Keratinocyte (primary cell): ENCODE measurements at regions not wholly inside any gene's neighbourhood (a gene's known extent, or its start where the extent isn't known, plus 50 kb on each side); places are given as distances from the start of the nearest gene placed in this dataset.

Experiments used
- DNase-seq: peaks from one replicate; pipeline ENCODE4 v3.0.0-alpha.2; 2011; ENCODE audit warnings: low read depth, missing footprints, low spot score
- FAIRE-seq: peaks from 2 replicates; lab custom pipeline; 2011; peaks lifted over from hg19 to GRCh38; lab: Jason Lieb, UNC
- H2AFZ ChIP-seq: 2 replicates; pipeline ENCODE4 v1.6.0; 2012; ENCODE audit warnings: low read length, control low read depth, inconsistent platforms; ENCODE audit not compliant: control insufficient read depth
- H3K27ac ChIP-seq: 2 replicates; pipeline ENCODE4 v1.5.1; 2011; ENCODE audit warnings: low read length; ENCODE audit not compliant: control insufficient read depth, insufficient read depth
- H3K27me3 ChIP-seq: 3 replicates; pipeline ENCODE4 v1.6.0; 2011; ENCODE audit warnings: low read length; ENCODE audit not compliant: control insufficient read depth, insufficient read depth; ENCODE audit errors: extremely low read depth
- H3K36me3 ChIP-seq, 2 experiments: 2 replicates in 1 of 2; 3 replicates in 1 of 2; pipeline ENCODE4 v1.5.1; 2011; ENCODE audit warnings: low read length in 2 of 2, mild to moderate bottlenecking in 1 of 2; ENCODE audit not compliant: control insufficient read depth in 2 of 2, insufficient read depth in 2 of 2; ENCODE audit errors: extremely low read depth in 1 of 2
- H3K4me1 ChIP-seq: 3 replicates; pipeline ENCODE4 v1.5.1; 2011; ENCODE audit warnings: low read length; ENCODE audit not compliant: control insufficient read depth, insufficient read depth; ENCODE audit errors: extremely low read depth
- H3K4me2 ChIP-seq: 3 replicates; pipeline ENCODE4 v1.6.0; 2011; ENCODE audit warnings: low read depth, low read length; ENCODE audit not compliant: control insufficient read depth, insufficient read depth; ENCODE audit errors: extremely low read depth
- H3K4me3 ChIP-seq, 3 experiments: fragments of 200-600 bp in 1 of 3; sonication (generic) in 1 of 3; 2 replicates in 2 of 3; 3 replicates in 1 of 3; pipeline ENCODE4 v1.5.1; 2011 to 2016; ENCODE audit warnings: low read length in 3 of 3, mild to moderate bottlenecking in 3 of 3, control low read depth in 2 of 3, inconsistent platforms in 1 of 3, low read depth in 1 of 3, mixed read lengths in 1 of 3, mixed run types in 1 of 3, moderate library complexity in 1 of 3; ENCODE audit not compliant: control insufficient read depth in 2 of 3, insufficient read depth in 2 of 3; ENCODE audit errors: extremely low read depth in 1 of 3
- H3K79me2 ChIP-seq: 2 replicates; pipeline ENCODE4 v1.6.0; 2012; ENCODE audit warnings: low read length; ENCODE audit not compliant: control insufficient read depth, insufficient read depth
- H3K9ac ChIP-seq: 3 replicates; pipeline ENCODE4 v1.6.0; 2011; ENCODE audit warnings: low read length; ENCODE audit not compliant: control insufficient read depth, insufficient read depth; ENCODE audit errors: extremely low read depth
- H3K9me1 ChIP-seq: 3 replicates; pipeline ENCODE4 v1.6.0; 2011; ENCODE audit warnings: low read length; ENCODE audit not compliant: control insufficient read depth, insufficient read depth; ENCODE audit errors: extremely low read depth
- H3K9me3 ChIP-seq: 2 replicates; pipeline ENCODE4 v1.5.1; 2012; ENCODE audit warnings: low read depth, low read length; ENCODE audit not compliant: control insufficient read depth
- H4K20me1 ChIP-seq: 3 replicates; pipeline ENCODE4 v1.6.0; 2011; ENCODE audit warnings: low read length; ENCODE audit not compliant: control insufficient read depth, insufficient read depth; ENCODE audit errors: extremely low read depth
- CTCF ChIP-seq, 3 experiments: IDR thresholded peaks in 1 of 3; conservative IDR thresholded peaks in 1 of 3; optimal IDR thresholded peaks in 1 of 3; 2 replicates in 2 of 3; 3 replicates in 1 of 3; pipeline versions ENCODE3 to v1.5.1; 2011; ENCODE audit warnings: low read length in 3 of 3, mild to moderate bottlenecking in 3 of 3, moderate library complexity in 2 of 3, control low read depth in 1 of 3, inconsistent platforms in 1 of 3; ENCODE audit not compliant: insufficient read depth in 2 of 3; ENCODE audit errors: extremely low read depth in 1 of 3
- EZH2 ChIP-seq: IDR thresholded peaks from one replicate; pipeline ENCODE4 v1.6.1; 2012; ENCODE audit warnings: inconsistent platforms, mild to moderate bottlenecking, low read length, moderate library complexity
- dilution Hi-C: fragments of 300-500 bp; cut with MboI; formaldehyde crosslinking; loops from one replicate; pipeline ENCODE4 v1.7.0; 2020; ENCODE audit warnings: low sequenced_read_pairs; ENCODE audit not compliant: extremely low pct_ligation_motif_present

- H3K9me1 ChIP-seq, result no peaks in the 10 kb centered on the region
- no peak overlapping the region for H3K27ac ChIP-seq
- DNase-seq (no peak), FAIRE-seq (no peak)
- no peaks in the 10 kb centered on the region for H3K27me3 ChIP-seq
- H3K4me2 ChIP-seq, result no peak overlapping the region
- no peak overlapping the region for H3K9ac ChIP-seq
- dilution Hi-C loops, result no loop called here
- H3K4me1 ChIP-seq, result no peaks in the 10 kb centered on the region
- H4K20me1 ChIP-seq, result no peaks in the 10 kb centered on the region
- TF ChIP-seq EZH2 (no peak), CTCF (optimal IDR thresholded peaks at IDR 0.05 in 1 of 3, IDR thresholded peaks at IDR 0.05 in 1 of 3, conservative IDR thresholded peaks at IDR 0.05 in 1 of 3; ENCODE audit: extremely low read depth in 1 of 3, insufficient read depth in 2 of 3, low read length in 3 of 3) (no peak)
- no peaks in the 10 kb centered on the region for H3K9me3 ChIP-seq
- H3K4me3 ChIP-seq, result no peak overlapping the region
- H2AFZ ChIP-seq, result no peak overlapping the region
- H3K36me3 ChIP-seq, result no peaks in the 10 kb centered on the region
- H3K79me2 ChIP-seq, result no peaks in the 10 kb centered on the region
Observed at GRCh38 chr6:95233879-95234278, 343.5 kb upstream of the MANEA start.

GRCh38 chr6:95240514-95240913 lies 336.8 kb upstream of the MANEA start:
- Histone ChIP-seq H3K36me3 (no peaks in the 10 kb centered on the region), H2AFZ (no peak overlapping the region), H3K79me2 (no peaks in the 10 kb centered on the region), H3K4me2 (no peak overlapping the region), H3K9me3 (no peaks in the 10 kb centered on the region), H3K27ac (no peak overlapping the region), H3K4me3 (no peak overlapping the region), H3K4me1 (no peaks in the 10 kb centered on the region), H3K9me1 (no peaks in the 10 kb centered on the region), H3K27me3 (no peaks in the 10 kb centered on the region), H4K20me1 (no peaks in the 10 kb centered on the region), H3K9ac (no peak overlapping the region)
- no peak for DNase-seq
- FAIRE-seq, result no peak
- dilution Hi-C loops, result no loop called here
- TF ChIP-seq CTCF (optimal IDR thresholded peaks at IDR 0.05 in 1 of 3, IDR thresholded peaks at IDR 0.05 in 1 of 3, conservative IDR thresholded peaks at IDR 0.05 in 1 of 3; ENCODE audit: extremely low read depth in 1 of 3, insufficient read depth in 2 of 3, low read length in 3 of 3) (no peak), EZH2 (no peak)
